AG04450 (cell line): ENCODE measurements at regions not wholly inside any gene's neighbourhood (a gene's known extent, or its start where the extent isn't known, plus 50 kb on each side); places are given as distances from the start of the nearest gene placed in this dataset.

ENCODE experiments used
- CTCF ChIA-PET: fragments of 300-600, 350-600 bp; formaldehyde crosslinking; extraction: SDS; loops from one replicate; lab custom pipeline; 2022; ENCODE audit warnings: antibody characterized with exemption, inconsistent platforms; lab: Charles Lee
- POLR2A ChIA-PET: fragments of 350-600 bp; formaldehyde crosslinking; extraction: SDS; loops from one replicate; lab custom pipeline; 2021; ENCODE audit warnings: antibody characterized with exemption, inconsistent platforms; lab: Yijun Ruan, JAX
- DNase-seq: peaks from one replicate; pipeline ENCODE4 v3.0.0-alpha.2; 2011; ENCODE audit warnings: low read depth, low spot score
- H3K27ac ChIP-seq: one replicate; pipeline ENCODE4 v1.5.1; 2012; ENCODE audit warnings: low read depth, low read length, control low read depth
- H3K27me3 ChIP-seq: one replicate; pipeline ENCODE4 v1.6.0; 2012; ENCODE audit warnings: low read length; ENCODE audit not compliant: control insufficient read depth, insufficient read depth
- H3K4me3 ChIP-seq: 2 replicates; pipeline ENCODE4 v1.5.1; 2011; ENCODE audit warnings: mild to moderate bottlenecking, low read depth, low read length, control low read depth
- H3K9me3 ChIP-seq: 2 replicates; pipeline ENCODE4 v1.5.1; 2012; ENCODE audit warnings: low read length; ENCODE audit not compliant: control insufficient read depth, insufficient read depth
- TF ChIP-seq, protein P1 (sequence below): IDR thresholded peaks from 2 replicates; pipeline ENCODE4 v1.5.1; 2011; ENCODE audit warnings: low read depth, low read length, control low read depth, inconsistent platforms

GRCh38 chr2:65878011-65878340, 445.6 kb upstream of the SPRED2 start:
- TF ChIP-seq, protein P1, sequence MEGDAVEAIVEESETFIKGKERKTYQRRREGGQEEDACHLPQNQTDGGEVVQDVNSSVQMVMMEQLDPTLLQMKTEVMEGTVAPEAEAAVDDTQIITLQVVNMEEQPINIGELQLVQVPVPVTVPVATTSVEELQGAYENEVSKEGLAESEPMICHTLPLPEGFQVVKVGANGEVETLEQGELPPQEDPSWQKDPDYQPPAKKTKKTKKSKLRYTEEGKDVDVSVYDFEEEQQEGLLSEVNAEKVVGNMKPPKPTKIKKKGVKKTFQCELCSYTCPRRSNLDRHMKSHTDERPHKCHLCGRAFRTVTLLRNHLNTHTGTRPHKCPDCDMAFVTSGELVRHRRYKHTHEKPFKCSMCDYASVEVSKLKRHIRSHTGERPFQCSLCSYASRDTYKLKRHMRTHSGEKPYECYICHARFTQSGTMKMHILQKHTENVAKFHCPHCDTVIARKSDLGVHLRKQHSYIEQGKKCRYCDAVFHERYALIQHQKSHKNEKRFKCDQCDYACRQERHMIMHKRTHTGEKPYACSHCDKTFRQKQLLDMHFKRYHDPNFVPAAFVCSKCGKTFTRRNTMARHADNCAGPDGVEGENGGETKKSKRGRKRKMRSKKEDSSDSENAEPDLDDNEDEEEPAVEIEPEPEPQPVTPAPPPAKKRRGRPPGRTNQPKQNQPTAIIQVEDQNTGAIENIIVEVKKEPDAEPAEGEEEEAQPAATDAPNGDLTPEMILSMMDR = no peak
- H3K4me3 ChIP-seq = no peak overlapping the region
- POLR2A ChIA-PET = no interaction called here
- no peaks in the 10 kb centered on the region for H3K9me3 ChIP-seq
- CTCF ChIA-PET = no interaction called here
- peaks cover 4% of the 10 kb centered on the region for H3K27me3 ChIP-seq
- DNase-seq = no peak
- no peak overlapping the region for H3K27ac ChIP-seq

DNA sequence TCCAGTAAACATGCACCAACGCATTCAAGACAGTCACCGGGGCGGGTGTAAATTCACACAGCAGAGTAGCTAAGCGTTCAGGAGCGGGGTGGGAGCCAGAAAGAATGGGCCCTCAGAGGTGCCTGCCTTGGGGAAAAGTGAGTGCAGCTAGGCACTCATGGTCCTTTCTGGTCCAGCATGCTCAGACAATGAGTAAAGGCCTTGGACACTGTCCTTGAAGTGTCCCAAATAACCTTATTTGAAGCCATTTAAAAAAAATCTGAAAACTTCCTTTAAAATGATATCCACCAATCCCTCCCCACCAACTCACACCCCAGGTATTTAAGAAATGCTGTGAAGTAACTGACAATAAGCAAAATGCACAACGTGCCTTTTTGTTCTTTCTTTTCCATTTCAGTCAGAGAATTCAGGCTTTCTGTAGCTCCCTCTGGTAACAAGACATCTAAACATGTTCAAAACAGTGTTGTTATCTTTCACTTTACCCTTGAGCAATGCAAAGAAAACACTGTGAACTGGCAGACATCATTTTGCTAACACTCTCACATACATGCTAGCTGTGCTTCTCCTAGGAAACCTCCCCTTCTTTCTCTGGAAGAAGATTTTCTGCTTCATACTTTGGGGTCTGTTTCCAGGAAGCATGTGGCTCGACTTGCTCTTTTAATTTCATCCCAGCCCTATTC, 445.1 kb upstream of the SPRED2 start:
- no peak for DNase-seq
- ChIA-PET POLR2A (no interaction called here), CTCF (no interaction called here)

GRCh38 chr2:65876114-65876513, 443.7 kb upstream of the SPRED2 start:
- POLR2A ChIA-PET = no interaction called here
- TF ChIP-seq, protein P1 = no peak
- DNase-seq = no peak
- Histone ChIP-seq H3K27me3 (peaks cover 4% of the 10 kb centered on the region), H3K27ac (no peak overlapping the region), H3K9me3 (no peaks in the 10 kb centered on the region), H3K4me3 (no peak overlapping the region)
- CTCF ChIA-PET = no interaction called here

More for the DNA sequence above, 445.1 kb upstream of the SPRED2 start:
- Histone ChIP-seq H3K9me3 (no peaks in the 10 kb centered on the region), H3K4me3 (no peak overlapping the region), H3K27ac (no peak overlapping the region), H3K27me3 (peaks cover 4% of the 10 kb centered on the region)
- TF ChIP-seq, protein P1 = no peak

DNA sequence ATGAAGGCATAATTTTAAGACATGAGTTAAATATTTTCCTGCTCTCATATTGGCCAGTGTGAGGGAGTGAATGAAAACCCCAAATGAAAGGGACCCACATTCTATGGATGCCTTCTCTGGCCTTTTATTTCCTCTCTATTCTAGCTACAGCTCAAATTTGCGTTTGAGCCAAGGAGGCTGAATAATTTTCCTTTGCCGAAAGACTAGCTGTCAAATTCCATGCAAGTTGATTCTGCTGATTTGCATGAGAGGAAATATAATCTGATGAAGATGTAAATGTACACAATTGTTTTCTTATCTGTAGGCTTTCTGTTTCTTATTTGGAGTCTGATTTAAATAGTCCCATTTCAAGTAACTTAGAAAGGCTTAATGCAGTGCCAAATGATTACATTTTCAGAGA, 438.4 kb upstream of the SPRED2 start:
- TF ChIP-seq, protein P1 = no peak
- Histone ChIP-seq H3K27ac (no peak overlapping the region), H3K9me3 (no peaks in the 10 kb centered on the region), H3K27me3 (peaks cover 1% of the 10 kb centered on the region), H3K4me3 (no peak overlapping the region)
- ChIA-PET CTCF (no interaction called here), POLR2A (no interaction called here)
- no peak for DNase-seq

DNA sequence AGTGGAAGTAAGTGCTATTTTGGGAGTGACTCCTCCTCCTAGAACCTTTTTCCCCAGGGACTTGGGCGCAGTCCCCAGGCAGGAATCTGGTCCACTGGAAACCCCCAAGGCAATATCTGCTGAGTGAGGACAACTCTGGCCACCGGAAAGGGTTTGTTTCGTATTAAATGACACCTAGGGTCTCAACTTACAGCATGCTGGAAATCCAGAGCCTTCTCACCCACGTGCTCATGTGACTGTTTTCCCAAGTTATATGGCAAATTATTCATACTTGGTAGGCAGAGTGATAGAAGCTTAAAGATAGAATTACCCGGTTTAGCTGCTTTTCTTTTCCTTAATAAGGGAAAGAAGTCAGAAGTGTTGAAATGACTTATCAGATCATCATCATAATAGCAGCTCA, 436.9 kb upstream of the SPRED2 start:
- TF ChIP-seq, protein P1 = no peak
- H3K4me3 ChIP-seq = no peak overlapping the region
- ChIA-PET CTCF (no interaction called here), POLR2A (no interaction called here)
- H3K27ac ChIP-seq = no peak overlapping the region
- DNase-seq = no peak
- H3K27me3 ChIP-seq = no peaks in the 10 kb centered on the region
- H3K9me3 ChIP-seq = no peaks in the 10 kb centered on the region
